ENCODE measurements at regions not wholly inside any gene's neighbourhood (a gene's known extent, or its start where the extent isn't known, plus 50 kb on each side); places are given as distances from the start of the nearest gene placed in this dataset.
"Not testable (repeated sequence)": the region's sequence is repeated elsewhere in the genome, so short reads cannot be mapped to it uniquely, and the experiment has no call there.

DNA sequence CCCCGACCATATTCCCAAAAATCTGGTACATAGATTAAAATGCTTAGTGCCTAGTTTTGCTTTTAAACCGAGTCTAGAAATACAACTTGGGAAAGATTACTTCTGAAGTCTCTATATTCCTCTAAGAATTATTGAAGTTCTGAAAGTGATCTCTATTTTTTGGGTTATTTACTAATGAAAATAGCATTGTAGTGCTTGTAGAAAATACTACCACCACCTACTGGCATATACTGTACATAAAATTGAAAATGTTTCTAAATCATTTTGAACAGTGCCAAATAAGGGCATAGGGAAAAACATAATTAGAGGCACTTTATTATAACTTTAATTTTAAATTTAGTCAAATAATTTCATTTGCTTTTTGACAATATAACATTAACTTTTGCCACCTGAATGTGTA, 1399.6 kb upstream of the ZEB2 start:
- no peak for DNase-seq
- intact Hi-C loops (cut with micrococcal nuclease): no loop called here
- no peak for ATAC-seq

DNA sequence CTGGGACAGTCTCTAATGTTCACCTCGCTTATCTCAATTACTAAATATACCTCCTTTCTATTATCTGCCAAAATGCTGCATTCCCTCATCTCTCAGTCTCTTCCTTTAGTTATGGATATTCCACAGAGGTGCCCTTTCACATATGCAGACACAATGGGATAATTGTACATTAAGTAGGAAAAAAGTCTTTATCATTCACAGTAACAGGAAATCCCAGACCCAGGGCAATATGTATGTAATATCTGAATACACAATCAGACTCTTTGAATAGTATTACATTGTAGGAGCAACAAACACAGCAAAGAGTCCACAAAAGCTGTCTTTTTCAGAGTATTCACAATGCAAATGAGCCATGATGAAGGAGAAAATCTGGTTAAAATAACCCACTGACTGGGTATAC, 1399.0 kb upstream of the ZEB2 start:
- no peak for DNase-seq
- intact Hi-C loops (cut with micrococcal nuclease): no loop called here
- no peak for ATAC-seq

GRCh38 chr2:145916799-145917198, 1396.9 kb upstream of the ZEB2 start:
- DNase-seq (no peak), ATAC-seq (no peak)
- intact Hi-C loops (cut with micrococcal nuclease): no loop called here

- ATAC-seq (no peak), DNase-seq (no peak)
- intact Hi-C loops (cut with micrococcal nuclease): no loop called here
These were observed 1394.8 kb upstream of the ZEB2 start for GRCh38 chr2:145914716-145915115.

- intact Hi-C loops (cut with micrococcal nuclease): no loop called here
- ATAC-seq: no peak
These were observed 1390.5 kb upstream of the ZEB2 start for GRCh38 chr2:145910416-145910815.

DNA sequence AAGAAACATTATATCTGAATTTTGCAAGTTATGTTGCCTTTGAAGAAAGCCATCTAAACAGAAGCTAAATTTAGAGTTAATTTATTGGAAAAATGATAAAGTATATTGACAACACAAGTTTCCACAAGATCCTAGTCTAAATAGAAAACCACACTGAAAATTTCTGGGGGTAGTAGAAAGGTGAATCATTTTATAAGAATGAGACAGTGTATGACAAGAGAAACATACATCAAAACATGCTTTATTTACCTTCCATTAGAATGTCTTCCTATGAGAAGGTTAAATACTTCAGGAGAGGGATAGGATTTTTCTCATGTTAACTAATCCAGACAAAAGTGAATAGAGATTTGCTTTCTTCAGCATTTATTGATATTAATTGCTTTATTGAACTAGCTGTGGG, 1389.8 kb upstream of the ZEB2 start:
- intact Hi-C loops (cut with micrococcal nuclease): no loop called here
- no peak for DNase-seq
- ATAC-seq: no peak

More at GRCh38 chr2:145910416-145910815, 1390.5 kb upstream of the ZEB2 start:
- no peak for DNase-seq

DNA sequence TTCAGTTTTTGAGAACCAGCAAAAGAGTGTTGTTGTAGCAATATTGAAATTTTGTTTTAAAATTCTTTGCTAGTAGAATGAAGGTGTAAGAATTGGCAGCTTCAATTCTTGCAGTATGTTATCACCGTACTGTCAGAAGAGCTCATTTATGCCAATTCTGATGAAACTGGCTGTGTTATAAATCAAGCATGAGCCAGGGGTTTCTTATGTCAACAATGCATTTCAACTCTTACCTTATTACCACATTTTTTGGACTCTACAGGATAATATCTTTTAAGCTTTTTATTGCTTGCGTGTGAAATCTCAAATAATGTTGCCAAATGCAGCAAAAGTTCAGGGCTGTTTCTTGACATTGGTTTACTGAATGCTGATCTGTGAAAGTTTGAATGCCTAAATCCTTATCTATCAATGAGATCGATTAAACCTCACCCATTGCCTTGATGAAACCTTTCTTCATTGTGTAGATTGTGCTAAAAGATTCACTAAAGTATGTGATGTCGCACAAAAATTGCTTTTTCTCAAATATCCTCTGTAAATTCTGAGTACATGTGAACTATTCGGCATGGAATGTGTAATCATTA, 1389.3 kb upstream of the ZEB2 start:
- no peak for ATAC-seq
- no peak for DNase-seq
- intact Hi-C loops (cut with micrococcal nuclease): no loop called here

DNA sequence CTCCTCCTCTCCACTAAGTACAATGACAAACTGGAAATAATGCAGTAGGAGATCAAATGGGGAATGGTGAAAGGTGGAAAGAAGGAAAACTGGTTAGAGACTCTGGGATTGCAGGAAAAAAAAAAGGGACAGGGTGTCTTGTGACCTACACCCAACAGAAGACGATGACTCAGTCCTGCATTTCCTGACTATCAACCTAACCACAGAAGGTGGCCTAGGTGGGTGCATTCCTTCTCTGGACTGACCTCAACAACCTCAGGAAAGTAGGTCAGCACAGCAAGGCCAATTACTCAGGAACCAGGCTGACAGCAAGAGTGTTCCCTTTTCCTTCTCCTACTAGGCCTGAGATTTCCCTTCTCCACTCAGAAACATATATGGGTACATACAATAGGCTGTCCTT, 1386.4 kb upstream of the ZEB2 start:
- no peak for ATAC-seq
- intact Hi-C loops (cut with micrococcal nuclease): no loop called here
- no peak for DNase-seq

- no peak for DNase-seq
- ATAC-seq: no peak
- intact Hi-C loops (cut with micrococcal nuclease): no loop called here
These were observed 1385.5 kb upstream of the ZEB2 start for GRCh38 chr2:145905371-145905770.

DNA sequence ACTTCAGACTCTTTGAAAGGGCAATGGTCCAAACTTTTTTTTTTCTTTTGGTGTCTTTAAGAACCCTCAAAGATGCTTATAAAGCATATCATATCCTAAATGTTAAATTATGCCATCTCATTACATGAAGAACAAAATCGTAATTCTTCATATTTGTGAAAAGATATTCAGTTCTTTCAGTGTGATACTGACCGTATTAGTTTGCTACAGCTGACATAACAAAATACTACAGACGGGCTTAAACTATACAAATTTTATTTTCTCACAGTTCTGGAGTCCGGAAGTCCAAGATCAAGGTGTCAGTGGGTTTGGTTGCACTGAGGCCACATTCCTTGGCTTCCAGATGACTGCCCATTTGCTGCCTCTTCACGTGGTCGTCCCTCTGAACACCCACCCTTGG, 1377.2 kb upstream of the ZEB2 start:
- intact Hi-C loops (cut with micrococcal nuclease): no loop called here
- DNase-seq: no peak
- ATAC-seq: no peak

DNA sequence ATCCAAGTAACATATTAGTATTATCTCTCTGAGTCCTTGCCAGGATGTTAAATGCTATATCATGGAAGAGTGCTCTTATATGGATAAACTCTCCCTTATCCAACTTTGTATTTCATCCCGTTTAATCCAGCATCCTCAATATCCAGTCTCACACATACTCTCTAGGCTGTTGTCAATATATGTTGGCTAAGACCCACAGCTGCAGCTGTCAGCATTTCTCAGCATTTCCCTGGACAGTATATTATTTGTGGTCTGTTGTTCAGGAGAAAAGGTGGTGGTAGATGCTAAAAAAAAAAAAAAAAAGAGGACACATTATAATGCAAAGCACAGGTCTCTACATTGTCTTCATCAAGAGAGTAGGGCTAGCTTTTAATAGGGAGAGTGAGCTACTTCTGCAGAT, 1368.0 kb upstream of the ZEB2 start:
- intact Hi-C loops (cut with micrococcal nuclease): no loop called here
- ATAC-seq: no peak
- DNase-seq: no peak

- intact Hi-C loops (cut with micrococcal nuclease); DNase-seq; ATAC-seq: not testable (repeated sequence)
These were observed 1361.1 kb upstream of the ZEB2 start for GRCh38 chr2:145880997-145881396.

DNA sequence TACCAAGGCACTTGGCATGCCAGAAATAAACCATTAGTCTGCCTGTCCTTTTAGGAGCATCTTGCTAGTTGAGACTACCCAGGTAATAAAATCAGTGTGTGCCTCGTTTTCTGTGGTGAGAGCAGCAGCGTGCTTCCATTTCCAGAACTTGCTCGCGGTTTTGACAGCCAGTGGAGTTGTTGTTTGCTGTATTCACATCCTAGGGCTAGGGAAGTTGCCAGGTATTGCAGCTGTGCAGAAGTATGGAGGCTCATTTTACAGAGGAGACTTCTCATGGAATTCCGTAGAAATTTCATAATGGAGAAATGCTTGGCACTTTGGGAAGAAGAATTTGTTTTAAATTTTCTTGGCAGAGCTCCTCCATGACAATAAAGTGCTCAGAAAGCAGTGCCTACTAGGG, 1355.1 kb upstream of the ZEB2 start:
- ATAC-seq: no peak
- intact Hi-C loops (cut with micrococcal nuclease): no loop called here
- DNase-seq: no peak

- ATAC-seq: peak; percentile 50
- intact Hi-C loops (cut with micrococcal nuclease): no loop called here
- DNase-seq: no peak
These were observed 1354.5 kb upstream of the ZEB2 start for GRCh38 chr2:145874466-145874865.

- DNase-seq (no peak), ATAC-seq (no peak)
- intact Hi-C loops (cut with micrococcal nuclease): no loop called here
These were observed 1344.6 kb upstream of the ZEB2 start for GRCh38 chr2:145864501-145864900.

DNA sequence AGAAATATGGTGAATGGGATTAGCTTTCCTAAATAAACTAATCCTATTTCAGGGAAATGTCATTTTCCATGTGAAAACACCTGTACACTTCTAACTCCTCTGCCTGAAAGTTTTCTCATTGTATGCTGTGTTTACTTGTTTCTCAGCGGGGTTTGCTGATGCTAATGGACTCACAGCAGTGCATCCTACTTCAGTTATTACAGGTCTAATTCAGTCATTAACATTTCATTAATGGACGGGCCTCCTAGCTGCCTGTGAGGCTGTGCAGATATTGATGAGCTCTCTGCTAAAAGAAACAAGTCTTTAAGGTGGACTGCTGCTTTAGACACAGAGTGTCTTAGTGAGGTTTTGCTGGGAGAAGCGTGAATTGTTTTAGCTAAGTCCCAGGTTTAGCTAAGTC, 1342.0 kb upstream of the ZEB2 start:
- no peak for DNase-seq
- intact Hi-C loops (cut with micrococcal nuclease): no loop called here
- ATAC-seq: no peak

- intact Hi-C loops (cut with micrococcal nuclease): no loop called here
- no peak for ATAC-seq
These were observed 1340.2 kb upstream of the ZEB2 start for GRCh38 chr2:145860083-145860482.

GRCh38 chr2:145855142-145855541, 1335.2 kb upstream of the ZEB2 start:
- ATAC-seq (no peak), DNase-seq (no peak)
- intact Hi-C loops (cut with micrococcal nuclease): no loop called here

More at GRCh38 chr2:145860083-145860482, 1340.2 kb upstream of the ZEB2 start:
- no peak for DNase-seq

DNA sequence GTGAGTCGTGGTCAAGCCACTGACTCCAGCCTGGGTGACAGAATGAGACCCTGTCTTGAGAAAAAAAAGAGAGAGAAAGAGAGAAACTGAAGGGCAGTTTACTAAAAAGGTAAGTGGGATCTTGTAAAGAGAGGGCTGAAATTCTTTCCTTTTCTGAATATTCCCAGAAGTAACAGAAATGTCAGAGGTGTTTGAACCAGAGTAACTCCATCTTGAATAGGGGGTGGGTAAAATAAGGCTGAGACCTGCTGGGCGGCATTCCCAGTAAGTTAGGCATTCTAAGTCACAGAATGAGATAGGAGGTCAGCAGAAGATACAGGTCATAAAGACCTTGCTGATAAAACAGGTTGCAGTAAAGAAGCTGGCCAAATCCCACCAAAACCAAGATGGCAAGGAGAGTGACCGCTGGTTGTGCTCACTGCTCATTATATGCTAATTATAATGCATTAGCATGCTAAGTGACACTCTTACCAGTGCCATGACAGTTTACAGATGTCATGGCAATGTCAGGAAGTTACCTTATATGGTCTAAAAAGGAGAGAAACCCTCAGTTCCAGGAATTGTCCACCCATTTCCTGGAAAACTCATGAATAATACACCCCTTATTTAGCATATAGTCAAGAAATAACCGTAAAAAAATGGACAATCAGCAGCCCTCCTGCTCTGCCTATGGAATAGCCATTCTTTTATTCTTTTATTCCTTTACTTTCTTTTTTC, 1334.3 kb upstream of the ZEB2 start:
- ATAC-seq (no peak), DNase-seq (no peak)
- intact Hi-C loops (cut with micrococcal nuclease): no loop called here

- no peak for ATAC-seq
- intact Hi-C loops (cut with micrococcal nuclease): no loop called here
These were observed 1331.8 kb upstream of the ZEB2 start for GRCh38 chr2:145851730-145852129.

GRCh38 chr2:145849466-145849865, 1329.5 kb upstream of the ZEB2 start:
- DNase-seq: no peak
- intact Hi-C loops (cut with micrococcal nuclease): no loop called here
- no peak for ATAC-seq

More at GRCh38 chr2:145851730-145852129, 1331.8 kb upstream of the ZEB2 start:
- DNase-seq: no peak

Measured in left ventricle myocardium superior (tissue), 1 donor.